HG02763 (cell line): ENCODE measurements at regions not wholly inside any gene's neighbourhood (a gene's known extent, or its start where the extent isn't known, plus 50 kb on each side); places are given as distances from the start of the nearest gene placed in this dataset.

ENCODE experiments used
- ATAC-seq: cut with Tn5 transposase; IDR thresholded peaks from one replicate; pipeline ENCODE4 v1.9.1; 2021; ENCODE audit warnings: mild to moderate bottlenecking, moderate library complexity; ENCODE audit not compliant: unreplicated experiment

GRCh38 chr20:60599381-60599780 lies 641.2 kb downstream of the CDH26 start:
- ATAC-seq = no peak

GRCh38 chr20:60600036-60600435 lies 641.8 kb downstream of the CDH26 start:
- ATAC-seq = no peak

GRCh38 chr20:60624066-60624465 lies 628.0 kb upstream of the CDH4 start:
- ATAC-seq = no peak

GRCh38 chr20:60627751-60628565 lies 624.1 kb upstream of the CDH4 start:
- no peak for ATAC-seq

GRCh38 chr20:60628749-60629148 lies 623.3 kb upstream of the CDH4 start:
- ATAC-seq = no peak

- no peak for ATAC-seq
Measured at GRCh38 chr20:60629206-60629605, 622.9 kb upstream of the CDH4 start.

GRCh38 chr20:60630609-60631008 lies 621.5 kb upstream of the CDH4 start:
- ATAC-seq = no peak

- ATAC-seq = no peak
Measured at GRCh38 chr20:60631585-60632287, 620.3 kb upstream of the CDH4 start.

GRCh38 chr20:60632391-60633262 lies 619.4 kb upstream of the CDH4 start:
- no peak for ATAC-seq

- no peak for ATAC-seq
Measured at GRCh38 chr20:60634491-60635172, 617.4 kb upstream of the CDH4 start.

GRCh38 chr20:60636417-60636816 lies 615.6 kb upstream of the CDH4 start:
- ATAC-seq = no peak

GRCh38 chr20:60637801-60638200 lies 614.3 kb upstream of the CDH4 start:
- ATAC-seq = no peak

GRCh38 chr20:60638430-60639098 lies 613.5 kb upstream of the CDH4 start:
- no peak for ATAC-seq

GRCh38 chr20:60641879-60642447 lies 610.1 kb upstream of the CDH4 start:
- no peak for ATAC-seq

- no peak for ATAC-seq
Measured at GRCh38 chr20:60642541-60642940, 609.5 kb upstream of the CDH4 start.

- no peak for ATAC-seq
Measured at GRCh38 chr20:60648556-60648955, 603.5 kb upstream of the CDH4 start.

- no peak for ATAC-seq
Measured at GRCh38 chr20:60649541-60649940, 602.5 kb upstream of the CDH4 start.

GRCh38 chr20:60650087-60650486 lies 602.0 kb upstream of the CDH4 start:
- ATAC-seq = no peak

- no peak for ATAC-seq
Measured at GRCh38 chr20:60652046-60652445, 600.0 kb upstream of the CDH4 start.

- ATAC-seq = no peak
Measured at GRCh38 chr20:60652615-60653014, 599.4 kb upstream of the CDH4 start.
